COR-L47 (cell line): ENCODE measurements at regions not wholly inside any gene's neighbourhood (a gene's known extent, or its start where the extent isn't known, plus 50 kb on each side); places are given as distances from the start of the nearest gene placed in this dataset.
"Not testable (repeated sequence)": the region's sequence is repeated elsewhere in the genome, so short reads cannot be mapped to it uniquely, and the experiment has no call there.

Source experiments
- DNase-seq: peaks from one replicate; lab custom pipeline; 2025; lab: John Stamatoyannopoulos, UW

GRCh38 chr21:23886828-23887724 lies 1720.2 kb downstream of the MRPL39 start:
- DNase-seq: no peak

GRCh38 chr21:23881783-23882182 lies 1725.5 kb downstream of the MRPL39 start:
- no peak for DNase-seq

GRCh38 chr21:23876925-23877558 lies 1730.2 kb downstream of the MRPL39 start:
- no peak for DNase-seq

DNA sequence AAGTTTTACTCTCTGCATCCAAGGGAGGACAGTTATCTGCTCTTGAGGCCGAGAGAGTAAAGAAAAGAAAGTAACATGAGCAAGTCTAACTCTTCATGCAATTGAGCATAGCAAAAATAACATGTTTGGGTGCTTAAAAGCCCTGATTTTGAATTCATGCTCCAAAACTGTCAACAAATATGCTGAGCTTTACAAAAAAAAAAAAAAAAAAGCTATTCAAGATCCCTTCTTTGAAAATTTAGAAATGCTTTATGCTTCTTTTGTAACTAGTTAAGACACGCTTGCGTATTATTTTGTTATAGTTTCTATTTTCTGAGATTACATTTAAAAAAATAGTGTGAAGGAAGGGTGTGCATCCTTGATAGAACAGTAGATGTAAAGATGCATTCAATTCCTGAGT lies 1733.0 kb downstream of the MRPL39 start:
- no peak for DNase-seq

- DNase-seq: no peak
Measured at GRCh38 chr21:23861911-23862504, 1745.3 kb downstream of the MRPL39 start.

DNA sequence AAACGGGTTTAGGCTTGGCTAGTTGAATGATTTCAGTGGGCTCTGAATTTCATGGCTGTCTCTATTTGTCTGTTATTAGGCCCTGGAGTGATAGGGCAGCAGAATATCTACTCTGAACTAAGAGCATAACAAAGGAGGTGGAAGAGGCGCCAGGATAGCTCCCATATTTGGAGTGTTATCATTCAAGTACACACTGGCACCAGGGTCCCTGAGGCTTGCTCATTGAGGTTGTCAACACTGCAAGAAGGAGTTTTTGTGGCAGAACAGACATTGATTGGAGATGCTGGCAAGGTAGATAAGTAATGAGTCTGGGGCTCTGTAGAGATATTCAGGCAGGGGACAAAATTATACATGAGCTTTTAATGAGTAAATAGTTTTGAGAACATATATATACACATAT lies 1748.4 kb downstream of the MRPL39 start:
- DNase-seq: no peak

- peak; percentile 22 for DNase-seq
Measured at GRCh38 chr21:23853796-23854379, 1753.4 kb downstream of the MRPL39 start.

DNA sequence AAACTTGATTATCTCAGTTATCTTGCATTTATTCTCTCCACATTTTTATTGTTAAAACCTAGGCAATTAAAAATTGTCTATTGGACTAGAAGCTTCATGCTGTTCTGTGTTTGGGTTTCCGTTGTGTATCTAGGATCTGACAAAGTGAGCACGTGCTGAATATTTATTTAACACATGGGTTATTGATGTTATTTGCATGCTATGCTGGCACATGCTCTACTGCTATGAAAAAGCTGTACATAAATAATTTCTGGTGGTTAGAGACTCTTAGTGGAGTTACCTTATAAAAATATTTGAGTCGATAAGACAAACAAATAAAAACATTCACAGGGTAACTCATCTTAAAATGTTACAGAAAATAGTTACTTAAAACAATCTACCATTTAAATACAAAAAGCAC lies 1769.7 kb downstream of the MRPL39 start:
- DNase-seq: peak; percentile 66

DNA sequence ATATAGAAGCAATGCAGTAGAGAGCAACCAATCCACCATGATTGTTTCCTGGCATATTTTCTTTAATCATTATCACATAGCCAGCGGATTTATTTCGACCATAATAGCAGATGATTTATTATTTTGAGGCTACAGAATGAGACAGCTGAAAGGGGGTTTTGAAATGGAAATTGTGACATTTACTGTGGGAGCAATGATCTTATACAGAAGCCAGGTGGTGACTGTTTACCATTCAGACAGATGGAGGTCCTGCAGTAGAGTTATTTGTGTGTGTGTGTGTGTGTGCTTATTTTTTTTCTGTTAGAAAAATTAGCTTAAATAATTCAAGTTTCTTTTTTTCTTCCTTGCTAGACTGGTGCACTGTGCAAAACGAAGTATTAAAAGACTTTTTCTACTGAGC lies 1784.5 kb downstream of the MRPL39 start:
- DNase-seq: no peak

GRCh38 chr21:23817337-23817736 lies 1789.9 kb downstream of the MRPL39 start:
- no peak for DNase-seq

GRCh38 chr21:23812485-23812884 lies 1794.8 kb downstream of the MRPL39 start:
- no peak for DNase-seq

DNA sequence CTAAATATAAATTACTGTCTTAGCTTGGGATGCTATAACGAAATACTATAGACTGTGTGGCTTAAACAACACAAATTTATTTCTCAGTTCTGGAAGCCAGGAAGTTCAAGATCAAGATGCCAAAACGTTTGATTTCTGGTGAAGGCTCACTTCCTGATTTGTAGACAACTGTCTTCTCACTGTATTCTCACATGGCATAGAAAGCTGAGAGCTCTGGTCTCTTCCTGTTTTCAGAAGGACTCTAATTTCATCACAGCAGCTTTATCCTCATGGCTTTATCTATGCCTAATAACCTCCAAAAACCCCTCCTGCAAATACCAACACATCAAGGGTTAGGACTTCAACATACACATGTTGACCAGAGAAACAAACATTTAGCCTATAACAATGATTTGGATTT lies 1795.5 kb downstream of the MRPL39 start:
- no peak for DNase-seq

- DNase-seq: no peak
Measured at GRCh38 chr21:23809573-23809972, 1797.7 kb downstream of the MRPL39 start.

GRCh38 chr21:23806966-23807548 lies 1800.2 kb downstream of the MRPL39 start:
- not testable (repeated sequence) for DNase-seq

DNA sequence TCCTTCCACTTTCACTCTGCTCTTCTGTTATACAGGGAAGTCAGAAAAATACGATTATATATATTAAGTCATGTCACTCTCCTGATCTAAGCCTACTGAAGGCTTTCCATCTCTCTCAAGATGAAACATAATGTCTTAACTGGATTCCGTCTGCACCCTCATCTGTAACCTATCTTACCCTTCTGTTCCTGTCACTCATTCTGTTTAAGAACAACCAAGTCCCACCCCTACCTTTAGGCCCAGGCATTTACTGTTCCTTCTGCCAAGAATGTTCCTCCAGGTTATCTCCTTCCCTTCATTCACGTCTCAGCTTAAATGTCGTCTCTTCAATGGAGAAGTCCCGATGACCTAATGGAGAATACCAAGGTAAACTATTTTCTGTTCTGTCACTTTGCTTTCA lies 1802.4 kb downstream of the MRPL39 start:
- no peak for DNase-seq

DNA sequence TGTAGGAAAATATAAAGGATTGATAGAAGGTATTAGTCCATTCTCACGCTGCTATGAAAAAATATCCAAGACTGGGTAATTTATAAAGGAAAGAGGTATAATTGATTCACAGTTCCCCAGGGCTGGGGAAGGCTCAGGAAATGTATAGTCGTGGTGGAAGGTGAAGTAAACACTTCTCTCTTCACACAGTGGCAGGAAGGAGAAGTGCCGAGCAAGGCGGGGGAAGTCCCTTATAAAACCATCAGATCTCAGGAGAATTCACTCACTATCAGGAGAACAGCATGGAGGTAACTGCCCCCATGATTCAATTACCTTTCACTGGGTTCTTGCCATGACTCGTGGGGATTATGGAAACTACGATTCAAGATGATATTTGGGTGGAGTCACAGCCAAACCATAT lies 1806.0 kb downstream of the MRPL39 start:
- DNase-seq: no peak

DNA sequence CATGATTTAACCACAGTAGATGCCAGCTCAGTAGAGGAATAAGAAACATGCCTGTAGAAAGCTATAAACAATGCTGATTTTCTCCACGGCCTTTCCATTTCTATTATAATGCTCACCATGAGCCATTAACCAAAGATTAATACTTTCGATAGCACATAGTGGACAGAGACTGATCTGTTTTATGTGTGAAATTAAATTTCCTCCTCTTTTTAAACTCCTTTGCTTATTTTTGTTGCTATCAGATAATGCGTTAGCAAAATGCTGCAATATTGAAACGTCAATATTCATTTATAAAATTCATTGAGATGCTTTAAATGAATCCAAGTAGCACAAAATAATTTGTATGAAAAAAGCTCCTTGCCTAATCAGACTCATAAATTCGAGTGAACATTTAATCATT lies 1807.9 kb downstream of the MRPL39 start:
- DNase-seq: no peak

- DNase-seq: no peak
Measured at GRCh38 chr21:23792300-23792699, 1815.0 kb downstream of the MRPL39 start.

GRCh38 chr21:23789864-23790263 lies 1817.4 kb downstream of the MRPL39 start:
- DNase-seq: no peak

- no peak for DNase-seq
Measured at GRCh38 chr21:23780326-23780725, 1827.0 kb downstream of the MRPL39 start.

DNA sequence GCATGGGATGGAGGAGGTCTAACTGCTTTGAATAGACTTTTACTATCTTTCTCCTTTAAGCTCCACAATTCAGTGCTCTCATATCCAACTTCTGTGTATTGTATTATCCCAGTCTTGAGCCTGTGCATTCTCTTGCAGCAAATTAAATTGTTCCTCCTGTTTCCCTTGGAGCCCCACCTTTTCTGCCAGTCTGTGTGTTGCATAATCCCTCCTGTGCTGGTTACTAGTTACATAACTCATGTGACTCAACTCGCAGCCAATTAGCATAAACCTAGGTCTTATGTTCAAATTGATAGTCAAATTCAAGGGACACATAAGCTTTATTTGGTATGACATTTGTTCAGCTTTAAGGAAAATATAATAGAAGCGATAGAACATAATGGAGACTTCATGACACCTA lies 1863.5 kb downstream of the MRPL39 start:
- DNase-seq: no peak

GRCh38 chr21:23740463-23740862 lies 1866.8 kb downstream of the MRPL39 start:
- no peak for DNase-seq
